ENCODE measurements at regions not wholly inside any gene's neighbourhood (a gene's known extent, or its start where the extent isn't known, plus 50 kb on each side); places are given as distances from the start of the nearest gene placed in this dataset.

DNA sequence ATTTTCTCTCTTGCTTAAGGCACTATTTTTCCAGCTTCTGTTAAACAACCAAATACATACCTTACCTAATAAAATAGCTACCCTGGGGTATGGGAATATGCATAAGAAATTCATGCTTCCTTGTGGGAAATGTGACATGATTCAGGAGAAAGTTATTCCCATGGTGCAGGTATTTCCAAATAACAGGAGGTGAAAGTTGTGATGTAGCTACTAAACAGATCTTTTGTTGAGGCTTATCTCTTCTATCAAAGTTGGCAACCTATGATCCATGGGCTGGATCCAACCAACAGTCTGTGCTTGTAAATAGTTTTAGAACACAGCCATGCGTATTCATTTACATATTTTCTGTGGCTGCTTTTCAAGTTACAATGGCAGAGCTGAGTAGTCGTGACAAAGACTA lies 177.8 kb upstream of the NBEA start:
- no peak for DNase-seq (ENCODE audit: low read depth)
- H3K4me3 ChIP-seq (ENCODE audit: low read depth, low read length) = no peak overlapping the region

DNA sequence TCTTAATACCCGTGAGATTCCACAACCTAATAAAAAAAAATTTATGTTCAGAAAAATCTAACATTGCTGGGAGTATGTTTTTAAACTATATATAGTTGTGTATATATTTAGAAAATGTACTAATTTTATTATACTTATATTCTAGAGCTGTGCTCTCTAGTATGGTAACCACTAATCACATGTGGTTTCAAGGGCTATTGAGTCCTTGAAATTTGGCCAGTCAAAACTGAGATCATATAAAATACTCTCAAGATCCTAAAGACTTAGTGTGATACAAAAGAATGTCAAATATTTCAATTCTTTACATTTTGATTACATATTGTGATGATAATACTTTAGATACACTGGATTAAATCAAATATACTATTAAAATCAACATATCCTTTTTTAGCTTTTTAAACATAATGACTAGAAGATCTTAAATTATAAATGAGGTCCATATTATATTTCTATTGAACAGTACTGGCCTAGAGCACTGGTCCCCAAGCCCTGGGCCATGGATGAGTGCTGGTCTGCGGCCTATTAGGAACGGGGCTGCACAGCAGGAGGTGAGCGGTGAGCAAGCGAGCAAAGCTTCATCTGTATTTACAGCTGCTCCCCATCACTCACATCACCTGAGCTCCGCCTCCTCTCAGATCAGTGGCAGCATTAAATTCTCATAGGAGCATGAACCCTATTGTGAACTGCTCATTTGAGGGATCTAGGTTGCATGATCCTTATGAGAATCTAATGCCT lies 176.5 kb upstream of the NBEA start:
- H3K4me3 ChIP-seq (ENCODE audit: low read depth, low read length) = no peak overlapping the region

DNA sequence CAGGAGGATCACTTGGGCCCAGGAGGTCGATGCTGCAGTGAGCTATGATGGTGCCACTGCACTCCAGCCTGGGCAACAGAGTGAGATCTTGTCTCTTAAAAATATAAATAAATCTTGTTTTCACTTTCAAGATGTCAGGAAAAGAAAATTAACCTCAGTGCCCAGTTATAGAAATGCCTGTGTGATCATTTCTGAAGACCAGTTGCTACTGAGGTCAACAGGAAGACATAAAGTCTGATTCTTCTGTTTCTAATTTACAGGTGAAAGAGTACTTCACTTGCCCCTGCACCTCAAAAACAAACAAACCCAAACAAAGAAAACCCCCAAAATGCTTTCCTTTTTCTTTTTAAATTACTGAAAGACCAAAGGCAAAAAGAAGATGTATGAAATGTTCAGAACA lies 174.3 kb upstream of the NBEA start:
- H3K4me3 ChIP-seq (ENCODE audit: low read depth, low read length) = no peak overlapping the region
- DNase-seq (ENCODE audit: low read depth) = no peak

More for the DNA sequence above, 176.5 kb upstream of the NBEA start:
- no peak for DNase-seq (ENCODE audit: low read depth)

DNA sequence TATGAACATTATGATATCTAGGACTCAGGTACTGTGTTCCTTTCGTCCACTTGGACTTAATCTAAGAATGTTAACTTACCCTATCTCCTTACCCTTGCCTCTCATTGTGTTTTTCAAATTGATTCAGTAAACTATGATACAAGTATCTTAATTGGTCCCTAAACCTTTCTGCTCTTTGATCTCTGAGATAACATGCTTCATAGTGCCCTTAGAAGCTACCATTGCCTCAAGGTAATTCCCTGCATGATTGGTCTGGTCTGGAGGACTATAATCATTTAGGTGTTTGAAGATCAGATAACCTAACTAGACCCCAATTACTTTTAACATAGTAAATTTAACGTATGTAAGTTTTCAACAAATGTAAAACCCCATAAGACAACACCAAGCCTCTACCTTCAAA lies 169.9 kb upstream of the NBEA start:
- DNase-seq (ENCODE audit: low read depth) = no peak
- no peak overlapping the region for H3K4me3 ChIP-seq (ENCODE audit: low read depth, low read length)

DNA sequence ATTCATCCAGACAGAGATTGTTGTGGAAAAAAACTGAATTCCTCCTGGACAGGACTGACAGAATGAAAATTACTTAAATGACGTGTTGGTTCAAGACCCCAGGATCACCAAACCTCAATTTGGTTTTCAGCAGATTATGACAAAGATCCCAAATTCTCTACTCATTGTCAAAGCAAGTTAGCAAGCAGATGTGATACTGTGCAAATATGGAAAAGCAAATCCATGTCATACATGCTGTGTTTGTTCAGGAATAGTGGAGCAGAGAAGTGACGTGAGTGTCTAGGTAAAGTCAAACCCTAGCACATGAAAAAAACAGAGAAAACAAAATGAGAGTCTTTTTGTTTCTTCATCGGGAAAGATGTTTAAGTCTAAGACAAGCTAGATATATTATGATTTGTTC lies 169.2 kb upstream of the NBEA start:
- no peak overlapping the region for H3K4me3 ChIP-seq (ENCODE audit: low read depth, low read length)
- no peak for DNase-seq (ENCODE audit: low read depth)

DNA sequence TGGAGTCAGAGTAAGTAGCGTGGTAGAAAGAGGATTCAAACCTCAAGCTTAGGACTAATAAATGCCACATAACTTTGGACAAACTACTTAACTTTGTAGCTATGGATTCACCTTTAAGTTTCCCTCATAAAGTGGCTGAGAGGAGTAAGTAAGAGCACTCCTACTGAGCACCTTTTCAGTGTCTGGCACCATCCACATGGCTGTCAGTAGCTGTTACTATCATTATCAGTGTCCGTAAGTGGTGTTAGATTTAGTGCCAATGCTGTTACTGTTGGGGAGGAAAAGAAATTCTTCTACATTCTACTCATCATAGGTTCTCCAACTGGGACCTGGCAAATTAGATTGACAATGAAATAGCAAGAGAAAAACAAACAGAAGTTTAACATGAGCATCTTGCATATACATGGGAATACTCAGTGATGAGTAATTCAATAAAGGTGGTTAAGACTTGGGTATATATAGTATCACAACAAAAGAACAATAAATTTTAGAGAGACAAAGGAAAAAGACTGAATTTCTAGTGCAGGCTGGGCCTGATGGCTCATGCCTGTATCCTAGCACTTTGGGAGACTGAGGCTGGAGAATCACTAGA lies 165.6 kb upstream of the NBEA start:
- DNase-seq (ENCODE audit: low read depth) = no peak

DNA sequence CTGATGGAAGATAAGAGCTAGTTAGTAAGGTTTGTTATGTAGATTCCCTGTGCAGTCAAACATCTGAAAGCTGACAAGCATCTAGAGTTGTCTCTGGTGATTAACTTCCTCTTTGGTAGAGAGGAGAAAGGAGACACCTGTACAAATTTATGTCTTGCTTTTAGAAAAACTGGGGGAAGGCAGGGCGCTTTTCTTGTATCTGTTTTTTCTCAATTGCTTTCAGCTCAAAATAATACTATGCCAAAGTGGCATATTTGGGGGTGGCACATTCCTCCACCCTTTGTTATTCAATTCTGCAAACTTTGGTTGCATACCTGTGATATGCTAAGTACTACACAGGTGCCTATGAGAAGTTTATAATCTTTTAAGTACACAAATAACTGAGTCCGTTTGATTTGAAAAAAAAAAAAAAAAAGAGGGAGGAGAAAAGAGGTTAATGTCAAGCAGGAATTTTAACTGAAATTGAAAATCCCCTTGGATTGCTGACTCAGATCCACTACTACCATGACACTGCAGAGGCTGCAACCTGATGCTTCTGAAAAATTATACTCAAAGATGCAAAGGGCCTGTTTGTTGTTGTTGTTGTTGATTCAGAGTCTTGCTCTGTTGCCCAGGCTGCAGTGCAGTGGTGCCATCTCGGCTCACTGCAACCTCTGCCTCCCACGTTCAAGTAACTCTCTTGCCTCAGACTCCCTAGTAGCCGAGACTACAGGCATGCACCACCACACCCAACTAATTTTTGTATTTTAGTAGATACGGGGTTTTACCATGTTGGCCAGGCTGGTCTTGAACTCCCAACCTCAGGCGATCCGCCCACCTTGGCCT lies 164.8 kb upstream of the NBEA start:
- H3K4me3 ChIP-seq (ENCODE audit: low read depth, low read length) = no peak overlapping the region
- DNase-seq (ENCODE audit: low read depth) = no peak

More for the DNA sequence above, 165.6 kb upstream of the NBEA start:
- H3K4me3 ChIP-seq (ENCODE audit: low read depth, low read length) = no peak overlapping the region

DNA sequence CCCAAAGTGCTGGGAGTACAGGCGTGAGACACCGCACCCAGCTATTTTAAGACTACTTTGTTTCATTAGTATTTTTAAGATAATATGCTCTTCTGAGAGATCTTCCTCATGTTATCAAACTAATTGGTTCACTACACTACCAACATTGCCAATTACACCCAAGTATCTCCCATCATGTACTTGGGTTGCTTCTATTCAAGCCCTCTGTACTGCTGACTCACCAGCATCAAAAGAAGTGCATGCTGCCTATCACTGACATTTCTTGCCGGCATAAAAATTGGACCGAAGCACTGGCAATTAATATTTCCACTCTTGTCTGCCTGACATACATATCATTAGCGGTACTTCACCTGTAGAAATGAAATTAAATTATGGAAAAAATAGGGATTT lies 164.2 kb upstream of the NBEA start:
- DNase-seq (ENCODE audit: low read depth) = no peak
- H3K4me3 ChIP-seq (ENCODE audit: low read depth, low read length) = no peak overlapping the region

DNA sequence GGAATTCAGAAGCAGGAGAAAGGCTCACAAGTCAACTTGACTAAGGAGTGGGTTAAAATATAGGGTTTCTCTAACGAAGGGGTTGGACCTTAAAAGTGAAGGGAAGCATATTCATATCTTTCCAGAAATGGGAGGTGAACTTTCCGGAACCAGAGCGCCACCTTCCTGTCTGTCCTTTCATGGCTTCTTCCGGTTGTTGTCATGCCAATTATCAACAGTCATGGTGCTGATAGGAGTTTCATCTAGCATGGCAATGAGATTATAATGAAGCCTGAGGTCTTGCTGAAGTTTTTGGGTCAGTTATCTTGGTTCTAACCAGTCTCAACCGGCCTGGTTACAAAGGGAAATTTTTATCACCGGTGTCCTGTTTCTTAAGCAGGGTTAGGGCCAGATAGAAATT lies 162.9 kb upstream of the NBEA start:
- DNase-seq (ENCODE audit: low read depth) = no peak
- no peak overlapping the region for H3K4me3 ChIP-seq (ENCODE audit: low read depth, low read length)

DNA sequence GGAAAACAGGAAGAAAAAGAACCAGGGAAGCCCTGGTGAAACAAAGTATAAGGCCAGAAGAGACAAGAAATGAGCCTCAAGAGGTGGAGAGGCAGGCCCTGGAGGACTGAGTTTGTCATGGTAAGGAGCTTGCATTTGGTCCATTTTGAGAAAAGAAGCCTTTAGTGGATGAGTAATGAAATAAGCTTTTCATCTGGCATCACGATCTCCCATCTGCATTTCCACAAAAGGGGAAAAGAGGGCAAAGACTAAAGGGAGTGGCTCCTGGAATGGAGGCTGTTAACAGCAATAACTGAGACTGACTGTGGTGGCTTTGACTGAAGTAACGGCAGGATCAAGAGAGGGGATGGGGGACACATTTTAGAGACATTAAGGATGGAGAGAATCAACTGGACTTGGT lies 148.8 kb upstream of the NBEA start:
- no peak for DNase-seq (ENCODE audit: low read depth)
- H3K4me3 ChIP-seq (ENCODE audit: low read depth, low read length) = no peak overlapping the region

DNA sequence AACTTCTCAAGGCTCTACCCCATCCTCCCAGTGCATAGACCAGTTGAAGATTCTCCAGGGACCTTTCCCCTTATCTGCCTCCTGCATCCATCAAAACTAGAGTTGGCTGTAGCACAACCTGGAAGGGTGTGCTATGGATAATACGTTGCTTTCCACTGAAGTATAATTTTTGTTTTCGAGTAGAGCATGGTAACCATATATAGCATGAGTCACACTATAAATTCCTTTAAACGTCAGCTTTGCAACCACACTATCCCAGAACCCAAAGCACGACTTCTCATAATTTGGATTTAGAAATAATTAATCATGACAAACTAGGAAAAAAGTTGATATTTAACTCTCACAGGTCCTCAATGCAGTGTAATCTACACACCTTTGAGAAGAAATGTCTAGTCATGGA lies 138.3 kb upstream of the NBEA start:
- H3K4me3 ChIP-seq (ENCODE audit: low read depth, low read length) = no peak overlapping the region
- DNase-seq (ENCODE audit: low read depth) = no peak

DNA sequence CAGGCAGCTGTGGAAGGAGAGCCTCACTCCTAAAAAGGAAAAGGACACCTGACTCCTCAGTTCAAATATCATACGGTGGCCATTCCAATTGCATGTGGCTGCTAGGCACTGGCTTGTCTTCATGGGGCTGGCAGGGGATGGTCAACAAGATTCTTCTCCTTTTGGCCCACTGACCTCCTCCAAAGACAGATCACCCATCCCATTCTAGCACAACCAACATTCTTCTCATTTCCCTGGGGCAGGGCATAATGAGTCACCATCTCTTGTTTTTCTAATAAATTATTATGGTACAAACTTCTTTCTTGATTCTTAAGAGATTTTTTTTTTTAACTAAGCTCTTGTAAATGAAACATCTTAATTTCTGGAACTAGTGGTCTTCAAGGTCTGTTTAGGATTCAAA lies 136.7 kb upstream of the NBEA start:
- no peak for DNase-seq (ENCODE audit: low read depth)

DNA sequence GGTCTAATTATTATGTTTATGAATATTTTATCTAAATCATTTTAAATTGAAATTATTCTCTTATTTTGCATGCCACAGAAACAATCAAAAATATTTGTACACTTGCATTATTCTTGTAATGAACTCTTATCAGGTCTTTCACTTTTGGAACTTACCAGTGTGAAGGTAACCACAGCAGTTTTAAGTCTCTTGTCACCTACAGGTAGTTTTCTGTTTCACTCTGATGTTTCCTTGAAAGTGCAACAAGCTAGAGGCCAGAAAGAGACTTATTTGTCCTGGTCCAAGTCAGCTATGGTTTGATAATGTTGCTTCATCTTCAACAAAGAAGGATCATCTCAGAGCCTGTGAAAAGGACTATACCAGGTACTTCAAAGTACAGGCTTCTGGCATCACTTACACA lies 133.4 kb upstream of the NBEA start:
- H3K4me3 ChIP-seq (ENCODE audit: low read depth, low read length) = no peak overlapping the region
- DNase-seq (ENCODE audit: low read depth) = no peak

More for the DNA sequence above, 136.7 kb upstream of the NBEA start:
- no peak overlapping the region for H3K4me3 ChIP-seq (ENCODE audit: low read depth, low read length)

DNA sequence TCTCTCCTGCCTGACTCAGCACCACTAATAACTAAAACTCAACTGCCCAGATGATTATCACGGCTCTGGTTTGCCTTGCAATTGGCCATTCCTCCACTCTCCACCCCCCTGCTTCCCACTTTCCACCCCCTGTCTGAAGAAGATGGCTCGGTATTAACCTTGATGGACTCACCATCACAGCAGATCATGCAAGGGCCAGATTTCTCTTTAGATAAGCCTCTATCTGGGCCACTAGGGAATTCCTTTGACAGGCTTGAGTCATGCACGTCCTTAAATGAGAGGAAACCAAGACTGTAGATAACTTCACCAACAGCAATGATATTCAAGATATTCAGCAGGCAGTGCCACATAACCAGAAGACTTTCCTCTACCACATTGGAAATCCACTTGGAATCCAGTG lies 131.1 kb upstream of the NBEA start:
- H3K4me3 ChIP-seq (ENCODE audit: low read depth, low read length) = no peak overlapping the region
- DNase-seq (ENCODE audit: low read depth) = no peak

DNA sequence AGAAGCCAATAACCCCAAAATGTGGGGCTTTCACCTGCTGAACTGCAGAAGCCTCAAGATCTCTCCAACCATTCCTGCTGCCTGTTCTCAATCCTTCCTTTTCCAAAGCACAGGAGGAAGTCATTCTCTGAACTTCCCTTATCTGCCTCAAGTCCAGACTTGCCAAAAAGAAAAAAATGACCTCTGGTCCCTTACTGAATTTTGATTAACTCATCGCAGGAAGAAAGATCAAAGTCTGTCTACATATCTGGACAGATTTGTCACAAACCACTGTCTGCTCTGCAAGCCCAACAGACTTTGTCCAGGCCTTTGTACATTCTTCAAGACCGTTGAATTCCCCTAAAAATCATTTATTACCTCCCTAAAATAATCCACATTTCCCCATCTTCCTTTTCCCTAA lies 126.5 kb upstream of the NBEA start:
- DNase-seq (ENCODE audit: low read depth) = no peak
- H3K4me3 ChIP-seq (ENCODE audit: low read depth, low read length) = no peak overlapping the region

DNA sequence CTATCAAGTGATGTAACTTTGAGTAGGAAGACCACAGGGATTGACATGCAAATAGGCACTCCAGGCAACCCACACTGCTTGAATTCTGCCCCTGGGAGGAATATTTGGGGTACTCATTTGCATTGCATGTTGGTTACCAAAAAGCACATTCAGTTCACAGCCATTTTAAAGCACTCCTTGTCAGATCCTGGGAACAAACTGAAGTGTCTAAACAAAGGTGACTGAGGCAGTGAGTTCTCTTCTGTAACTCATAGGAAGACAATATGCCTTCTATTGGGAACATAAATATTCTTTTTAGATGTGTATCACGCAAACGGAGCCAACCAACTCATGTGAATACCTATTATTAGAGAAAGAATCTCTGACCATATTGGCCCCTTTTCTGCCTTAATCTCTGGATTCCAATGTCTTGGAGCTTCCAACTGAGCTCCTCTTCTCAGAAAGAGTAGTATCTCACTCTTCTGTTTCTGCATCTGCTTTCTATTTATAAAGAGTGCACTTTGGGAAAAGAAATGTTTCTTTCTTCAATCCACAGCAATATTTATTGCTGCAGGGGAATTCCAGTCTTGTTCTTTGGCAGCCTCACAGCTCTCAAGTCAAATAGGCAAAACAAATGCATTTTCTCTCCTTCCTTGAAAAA lies 125.7 kb upstream of the NBEA start:
- DNase-seq (ENCODE audit: low read depth) = no peak
- no peak overlapping the region for H3K4me3 ChIP-seq (ENCODE audit: low read depth, low read length)

DNA sequence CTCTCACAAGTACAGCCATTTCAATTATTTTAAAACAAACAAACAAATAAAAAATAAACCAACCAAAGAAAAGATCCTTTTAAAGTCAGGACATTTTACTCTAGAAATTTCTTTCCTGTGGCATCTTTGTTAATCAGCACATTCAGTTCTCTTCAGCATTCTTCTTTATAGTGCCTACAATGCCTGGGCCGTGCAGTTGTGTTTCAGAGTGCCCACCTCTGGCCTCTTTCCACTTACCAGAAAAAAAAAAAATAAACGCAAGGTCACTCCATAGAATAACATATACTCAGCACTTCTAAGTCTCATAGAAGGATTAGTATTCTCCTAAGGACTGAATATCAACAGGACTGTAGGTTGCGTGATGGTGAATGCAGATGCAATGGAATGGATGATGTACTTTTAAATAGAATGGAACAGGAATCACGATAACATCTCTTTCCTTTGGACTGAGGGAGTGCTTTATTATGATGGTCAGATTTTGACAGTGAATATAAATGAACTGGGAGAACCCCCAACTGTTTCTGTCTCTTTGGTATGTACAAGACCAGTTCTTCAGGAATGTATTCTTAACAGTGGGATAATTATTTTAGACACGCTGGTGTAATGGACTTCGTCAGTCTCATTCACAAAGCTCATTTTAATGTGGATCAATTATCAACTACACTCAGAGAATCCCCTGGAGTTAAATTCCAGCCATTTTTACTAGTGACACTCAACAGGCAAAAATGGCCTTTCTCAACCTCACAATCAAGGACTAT lies 125.0 kb upstream of the NBEA start:
- H3K4me3 ChIP-seq (ENCODE audit: low read depth, low read length) = no peak overlapping the region
- DNase-seq (ENCODE audit: low read depth) = no peak

DNA sequence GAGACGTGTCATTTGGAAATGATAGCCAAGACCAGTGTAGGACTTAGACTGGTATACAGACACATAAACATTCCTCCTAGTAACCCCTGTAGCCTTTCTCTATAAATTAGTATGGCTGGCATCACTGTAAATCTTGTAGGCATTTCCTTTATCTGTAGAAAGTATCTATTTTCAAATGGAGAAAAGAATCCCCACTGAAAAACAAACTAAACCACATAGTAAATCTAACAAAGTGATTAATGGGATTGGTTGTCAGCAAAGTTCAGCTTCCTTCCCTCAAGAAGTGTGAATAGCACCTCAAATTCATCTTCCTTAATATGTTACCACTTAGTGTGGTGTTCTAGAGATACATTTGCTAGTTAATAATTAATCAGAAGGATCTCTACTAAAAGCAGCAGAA lies 119.4 kb upstream of the NBEA start:
- no peak for DNase-seq (ENCODE audit: low read depth)
- H3K4me3 ChIP-seq (ENCODE audit: low read depth, low read length) = no peak overlapping the region

DNA sequence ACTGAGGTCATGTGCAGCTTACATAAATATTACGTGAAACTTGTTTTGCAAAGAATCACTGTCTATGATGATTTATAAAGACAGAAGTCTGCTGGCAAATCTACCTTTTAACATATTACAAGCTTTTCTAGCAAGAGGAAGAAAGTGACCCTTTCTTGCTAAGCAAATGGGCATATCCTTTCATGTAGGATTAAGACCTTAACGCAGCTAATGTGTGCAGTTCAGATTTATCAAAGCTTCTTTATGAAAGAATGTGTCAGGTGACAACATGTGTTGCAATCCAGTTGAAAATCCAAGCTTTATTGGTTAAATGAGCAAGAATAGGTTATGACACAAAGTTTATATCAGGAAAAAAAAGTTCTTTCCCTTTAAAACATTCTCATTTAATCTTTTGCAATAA lies 115.6 kb upstream of the NBEA start:
- no peak for DNase-seq (ENCODE audit: low read depth)
- H3K4me3 ChIP-seq (ENCODE audit: low read depth, low read length) = no peak overlapping the region
